GM19025 (cell line): ENCODE measurements at regions not wholly inside any gene's neighbourhood (a gene's known extent, or its start where the extent isn't known, plus 50 kb on each side); places are given as distances from the start of the nearest gene placed in this dataset.

Source experiments
- ATAC-seq: cut with Tn5 transposase; IDR thresholded peaks from one replicate; pipeline ENCODE4 v1.9.1; 2021; ENCODE audit warnings: mild to moderate bottlenecking, low read depth, moderate library complexity; ENCODE audit not compliant: unreplicated experiment

GRCh38 chr6:146886587-146887446, 288.0 kb downstream of the ADGB start:
- no peak for ATAC-seq

- no peak for ATAC-seq
These were observed 288.8 kb downstream of the ADGB start for GRCh38 chr6:146887447-146888077.

GRCh38 chr6:146889303-146889702, 290.5 kb downstream of the ADGB start:
- ATAC-seq = no peak

- no peak for ATAC-seq
These were observed 291.4 kb downstream of the ADGB start for GRCh38 chr6:146890172-146890571.

- no peak for ATAC-seq
These were observed 292.1 kb downstream of the ADGB start for GRCh38 chr6:146890644-146891434.

GRCh38 chr6:146891615-146892265, 293.0 kb downstream of the ADGB start:
- no peak for ATAC-seq

GRCh38 chr6:146892283-146892612, 293.5 kb downstream of the ADGB start:
- ATAC-seq = no peak

- no peak for ATAC-seq
These were observed 294.0 kb downstream of the ADGB start for GRCh38 chr6:146892613-146893401.

- no peak for ATAC-seq
These were observed 294.9 kb downstream of the ADGB start for GRCh38 chr6:146893690-146894089.

- no peak for ATAC-seq
These were observed 295.9 kb downstream of the ADGB start for GRCh38 chr6:146894624-146895023.

GRCh38 chr6:146895101-146895771, 296.5 kb downstream of the ADGB start:
- no peak for ATAC-seq

GRCh38 chr6:146895772-146896061, 296.9 kb downstream of the ADGB start:
- no peak for ATAC-seq

- ATAC-seq = no peak
These were observed 297.5 kb downstream of the ADGB start for GRCh38 chr6:146896062-146896813.

GRCh38 chr6:146896960-146897701, 298.4 kb downstream of the ADGB start:
- ATAC-seq = no peak

- ATAC-seq = no peak
These were observed 299.5 kb downstream of the ADGB start for GRCh38 chr6:146898069-146898887.

- ATAC-seq = no peak
These were observed 300.1 kb downstream of the ADGB start for GRCh38 chr6:146898888-146899227.

- no peak for ATAC-seq
These were observed 302.0 kb upstream of the STXBP5 start for GRCh38 chr6:146901940-146902816.
